Fibroblast of gingiva (primary cell): ENCODE measurements at regions not wholly inside any gene's neighbourhood (a gene's known extent, or its start where the extent isn't known, plus 50 kb on each side); places are given as distances from the start of the nearest gene placed in this dataset.
A peak's percentile ranks its signal among the peaks of the same experiment; 100 is the strongest.

ENCODE experiments used
- DNase-seq: peaks from one replicate; pipeline ENCODE4 v3.0.0-alpha.2; 2011; ENCODE audit warnings: low read depth

GRCh38 chr18:28399781-28400362 is 222.9 kb upstream of the CDH2 start:
- no peak for DNase-seq

GRCh38 chr18:28398471-28398870 is 221.5 kb upstream of the CDH2 start:
- DNase-seq: no peak

- no peak for DNase-seq
Measured at GRCh38 chr18:28390022-28390421, 213.1 kb upstream of the CDH2 start.

- DNase-seq: no peak
Measured at GRCh38 chr18:28382215-28382879, 205.4 kb upstream of the CDH2 start.

- DNase-seq: no peak
Measured at GRCh38 chr18:28372186-28372585, 195.3 kb upstream of the CDH2 start.

GRCh38 chr18:28366676-28367075 is 189.7 kb upstream of the CDH2 start:
- no peak for DNase-seq

GRCh38 chr18:28365411-28365831 is 188.5 kb upstream of the CDH2 start:
- peak; percentile 36 for DNase-seq

GRCh38 chr18:28363124-28363523 is 186.2 kb upstream of the CDH2 start:
- DNase-seq: no peak

- peak; percentile 62 for DNase-seq
Measured at GRCh38 chr18:28359176-28359575, 182.2 kb upstream of the CDH2 start.

GRCh38 chr18:28357766-28358401 is 181.0 kb upstream of the CDH2 start:
- no peak for DNase-seq

- no peak for DNase-seq
Measured at GRCh38 chr18:28350821-28351220, 173.9 kb upstream of the CDH2 start.

GRCh38 chr18:28342231-28342630 is 165.3 kb upstream of the CDH2 start:
- no peak for DNase-seq

- DNase-seq: no peak
Measured at GRCh38 chr18:28338316-28338715, 161.4 kb upstream of the CDH2 start.

- DNase-seq: no peak
Measured at GRCh38 chr18:28334516-28334915, 157.6 kb upstream of the CDH2 start.

- no peak for DNase-seq
Measured at GRCh38 chr18:28332071-28332470, 155.1 kb upstream of the CDH2 start.

- DNase-seq: no peak
Measured at GRCh38 chr18:28331551-28331950, 154.6 kb upstream of the CDH2 start.

- no peak for DNase-seq
Measured at GRCh38 chr18:28313602-28314001, 136.7 kb upstream of the CDH2 start.

GRCh38 chr18:28288784-28289183 is 111.9 kb upstream of the CDH2 start:
- DNase-seq: no peak

- no peak for DNase-seq
Measured at GRCh38 chr18:28287146-28287545, 110.2 kb upstream of the CDH2 start.

GRCh38 chr18:28284132-28284531 is 107.2 kb upstream of the CDH2 start:
- peak; percentile 13 for DNase-seq

- no peak for DNase-seq
Measured at GRCh38 chr18:28281400-28281799, 104.5 kb upstream of the CDH2 start.

- DNase-seq: no peak
Measured at GRCh38 chr18:28269750-28270149, 92.8 kb upstream of the CDH2 start.

GRCh38 chr18:28267878-28268625 is 91.1 kb upstream of the CDH2 start:
- DNase-seq: no peak
